Non-pigmented ciliary epithelial cell (primary cell): ENCODE measurements at regions not wholly inside any gene's neighbourhood (a gene's known extent, or its start where the extent isn't known, plus 50 kb on each side); places are given as distances from the start of the nearest gene placed in this dataset.

Source experiments
- DNase-seq: peaks from one replicate; pipeline ENCODE4 v3.0.0-alpha.2; 2010; ENCODE audit warnings: low read depth

GRCh38 chr13:24050796-24051715 lies 109.5 kb upstream of the SPATA13 start:
- DNase-seq, result no peak

- no peak for DNase-seq
Measured at GRCh38 chr13:24052547-24053518, 107.7 kb upstream of the SPATA13 start.

- DNase-seq, result no peak
Measured at GRCh38 chr13:24053519-24054251, 106.8 kb upstream of the SPATA13 start.

- DNase-seq, result no peak
Measured at GRCh38 chr13:24056616-24057137, 103.8 kb upstream of the SPATA13 start.

- no peak for DNase-seq
Measured at GRCh38 chr13:24060993-24061392, 99.5 kb upstream of the SPATA13 start.

- no peak for DNase-seq
Measured at GRCh38 chr13:24063281-24063877, 97.1 kb upstream of the SPATA13 start.

GRCh38 chr13:24064371-24064770 lies 96.1 kb upstream of the SPATA13 start:
- DNase-seq, result no peak

GRCh38 chr13:24065176-24065575 lies 95.3 kb upstream of the SPATA13 start:
- no peak for DNase-seq

GRCh38 chr13:24066405-24067295 lies 93.9 kb upstream of the SPATA13 start:
- DNase-seq, result no peak

- no peak for DNase-seq
Measured at GRCh38 chr13:24068472-24068871, 92.0 kb upstream of the SPATA13 start.

- no peak for DNase-seq
Measured at GRCh38 chr13:24071016-24071415, 89.5 kb upstream of the SPATA13 start.

GRCh38 chr13:24071423-24072075 lies 89.0 kb upstream of the SPATA13 start:
- no peak for DNase-seq

GRCh38 chr13:24073657-24074056 lies 86.9 kb upstream of the SPATA13 start:
- no peak for DNase-seq

GRCh38 chr13:24074678-24075077 lies 85.8 kb upstream of the SPATA13 start:
- DNase-seq, result no peak

- DNase-seq, result no peak
Measured at GRCh38 chr13:24075137-24075975, 85.2 kb upstream of the SPATA13 start.

GRCh38 chr13:24076109-24076508 lies 84.4 kb upstream of the SPATA13 start:
- DNase-seq, result no peak

GRCh38 chr13:24076636-24077035 lies 83.9 kb upstream of the SPATA13 start:
- no peak for DNase-seq

- DNase-seq, result no peak
Measured at GRCh38 chr13:24080134-24080533, 80.4 kb upstream of the SPATA13 start.

GRCh38 chr13:24081387-24081786 lies 79.1 kb upstream of the SPATA13 start:
- no peak for DNase-seq
